A673 (cell line): ENCODE measurements at regions not wholly inside any gene's neighbourhood (a gene's known extent, or its start where the extent isn't known, plus 50 kb on each side); places are given as distances from the start of the nearest gene placed in this dataset.

Experiments used
- BruUV-seq: library from RNA; stranded (reverse); fragments of 400-500 nt; replicated peaks from 2 replicates; lab custom pipeline; 2021; lab: Mats Ljungman, UMichigan
- CTCF ChIA-PET: fragments of 300-600 bp; sonication (Branson Sonifier 250); formaldehyde crosslinking; loops from one replicate; lab custom pipeline; 2022; ENCODE audit warnings: antibody characterized with exemption; lab: Charles Lee
- POLR2A ChIA-PET: fragments of 300-600 bp; sonication (Branson Sonifier 250); formaldehyde crosslinking; loops from one replicate; lab custom pipeline; 2022; ENCODE audit warnings: antibody characterized with exemption; ENCODE audit not compliant: low non-redundant PET; lab: Charles Lee
- DNase-seq: peaks from one replicate; pipeline ENCODE4 v3.0.0-alpha.2; 2015; ENCODE audit warnings: low spot score
- H3K27ac ChIP-seq: fragments of 200-600 bp; sonication (generic); 2 replicates; pipeline ENCODE4 v1.5.1; 2016; ENCODE audit warnings: mixed run types, low read depth, mild to moderate bottlenecking, mixed read lengths, antibody characterized with exemption, low read length; ENCODE audit not compliant: poor library complexity, severe bottlenecking
- H3K27me3 ChIP-seq: fragments of 200-600 bp; sonication (generic); replicated peaks from 2 replicates; pipeline ENCODE4 v1.6.1; 2017; ENCODE audit warnings: mixed run types, low read depth, mild to moderate bottlenecking, mixed read lengths, antibody characterized with exemption, low read length; ENCODE audit not compliant: insufficient read depth, poor library complexity
- H3K36me3 ChIP-seq: fragments of 200-600 bp; sonication (generic); 2 replicates; pipeline ENCODE4 v1.6.1; 2016; ENCODE audit warnings: mixed run types, mild to moderate bottlenecking, mixed read lengths, antibody characterized with exemption, low read length; ENCODE audit not compliant: insufficient read depth, poor library complexity, severe bottlenecking
- H3K4me1 ChIP-seq: fragments of 200-600 bp; sonication (generic); 2 replicates; pipeline ENCODE4 v1.6.1; 2017; ENCODE audit warnings: mixed run types, mild to moderate bottlenecking, mixed read lengths, antibody characterized with exemption, low read length; ENCODE audit not compliant: insufficient read depth, poor library complexity, severe bottlenecking
- H3K4me3 ChIP-seq: fragments of 200-600 bp; sonication (generic); 2 replicates; pipeline ENCODE4 v1.5.1; 2016; ENCODE audit warnings: low read depth, mixed run types, mild to moderate bottlenecking, mixed read lengths, low read length; ENCODE audit not compliant: poor library complexity, severe bottlenecking
- H3K9me3 ChIP-seq: fragments of 200-600 bp; sonication (generic); 2 replicates; pipeline ENCODE4 v1.6.1; 2016; ENCODE audit warnings: mixed run types, low read depth, mild to moderate bottlenecking, mixed read lengths, antibody characterized with exemption, low read length; ENCODE audit not compliant: poor library complexity, severe bottlenecking
- EZH2 ChIP-seq: fragments of 200-600 bp; sonication (generic); IDR thresholded peaks from 2 replicates; pipeline ENCODE4 v1.6.1; 2017; ENCODE audit warnings: borderline replicate concordance, low read depth, mild to moderate bottlenecking, mixed read lengths, antibody characterized with exemption, low read length; ENCODE audit not compliant: poor library complexity, severe bottlenecking
- intact Hi-C: fragments of 100-400 bp; cut with micrococcal nuclease; formaldehyde crosslinking; loops from one replicate; pipeline ENCODE4 v1.10.0; 2022; ENCODE audit not compliant: unreplicated experiment
- TF ChIP-seq, protein P1 (sequence below): fragments of 300-800, 200-600 bp; sonication (generic); conservative IDR thresholded peaks from 2 replicates; pipeline ENCODE4 v1.5.1; 2017; ENCODE audit warnings: low read depth, mild to moderate bottlenecking, antibody characterized with exemption, low read length, moderate library complexity, mixed read lengths

DNA sequence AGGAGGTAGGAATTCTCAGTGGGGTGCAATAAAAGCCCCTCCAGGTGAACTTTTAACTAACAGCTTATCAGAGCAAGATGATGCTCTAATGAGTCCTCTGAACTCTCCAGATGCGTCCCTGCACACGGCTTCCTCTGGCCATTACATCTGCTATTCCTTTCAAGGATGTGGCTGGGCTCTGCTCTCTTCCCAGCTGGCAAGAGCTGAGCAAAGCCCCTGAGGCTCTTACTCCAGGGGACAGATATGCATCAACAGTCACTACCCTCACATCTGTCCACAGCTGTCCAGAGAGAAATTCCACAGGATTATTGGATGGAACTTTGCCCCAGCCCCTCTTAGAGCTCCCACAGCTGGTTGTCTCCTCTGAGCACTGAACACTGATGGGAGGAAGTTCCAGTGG, 267.8 kb downstream of the C1orf94 start:
- intact Hi-C loops, result no loop called here
- Histone ChIP-seq H3K27me3 (peaks cover 43% of the 10 kb centered on the region), H3K4me3 (no peak overlapping the region), H3K27ac (no peak overlapping the region), H3K4me1 (no peaks in the 10 kb centered on the region), H3K36me3 (no peaks in the 10 kb centered on the region), H3K9me3 (no peaks in the 10 kb centered on the region)
- ChIA-PET CTCF (no interaction called here), POLR2A (no interaction called here)
- TF ChIP-seq, protein P1, sequence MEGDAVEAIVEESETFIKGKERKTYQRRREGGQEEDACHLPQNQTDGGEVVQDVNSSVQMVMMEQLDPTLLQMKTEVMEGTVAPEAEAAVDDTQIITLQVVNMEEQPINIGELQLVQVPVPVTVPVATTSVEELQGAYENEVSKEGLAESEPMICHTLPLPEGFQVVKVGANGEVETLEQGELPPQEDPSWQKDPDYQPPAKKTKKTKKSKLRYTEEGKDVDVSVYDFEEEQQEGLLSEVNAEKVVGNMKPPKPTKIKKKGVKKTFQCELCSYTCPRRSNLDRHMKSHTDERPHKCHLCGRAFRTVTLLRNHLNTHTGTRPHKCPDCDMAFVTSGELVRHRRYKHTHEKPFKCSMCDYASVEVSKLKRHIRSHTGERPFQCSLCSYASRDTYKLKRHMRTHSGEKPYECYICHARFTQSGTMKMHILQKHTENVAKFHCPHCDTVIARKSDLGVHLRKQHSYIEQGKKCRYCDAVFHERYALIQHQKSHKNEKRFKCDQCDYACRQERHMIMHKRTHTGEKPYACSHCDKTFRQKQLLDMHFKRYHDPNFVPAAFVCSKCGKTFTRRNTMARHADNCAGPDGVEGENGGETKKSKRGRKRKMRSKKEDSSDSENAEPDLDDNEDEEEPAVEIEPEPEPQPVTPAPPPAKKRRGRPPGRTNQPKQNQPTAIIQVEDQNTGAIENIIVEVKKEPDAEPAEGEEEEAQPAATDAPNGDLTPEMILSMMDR, result no peak
- no peak for TF ChIP-seq EZH2
- no peak for DNase-seq
- no TSS peak for BruUV-seq

- no TSS peak for BruUV-seq
- no peak overlapping the region for H3K4me3 ChIP-seq
- intact Hi-C loops, result no loop called here
- ChIA-PET CTCF (no interaction called here), POLR2A (no interaction called here)
- H3K9me3 ChIP-seq, result no peaks in the 10 kb centered on the region
- TF ChIP-seq EZH2, result no peak
- TF ChIP-seq, protein P1, result no peak
- no peaks in the 10 kb centered on the region for H3K4me1 ChIP-seq
- peaks cover 21% of the 10 kb centered on the region for H3K27me3 ChIP-seq
- no peak for DNase-seq
- H3K36me3 ChIP-seq, result no peaks in the 10 kb centered on the region
- no peak overlapping the region for H3K27ac ChIP-seq
Measured at GRCh38 chr1:34450325-34450724, 273.6 kb downstream of the C1orf94 start.

DNA sequence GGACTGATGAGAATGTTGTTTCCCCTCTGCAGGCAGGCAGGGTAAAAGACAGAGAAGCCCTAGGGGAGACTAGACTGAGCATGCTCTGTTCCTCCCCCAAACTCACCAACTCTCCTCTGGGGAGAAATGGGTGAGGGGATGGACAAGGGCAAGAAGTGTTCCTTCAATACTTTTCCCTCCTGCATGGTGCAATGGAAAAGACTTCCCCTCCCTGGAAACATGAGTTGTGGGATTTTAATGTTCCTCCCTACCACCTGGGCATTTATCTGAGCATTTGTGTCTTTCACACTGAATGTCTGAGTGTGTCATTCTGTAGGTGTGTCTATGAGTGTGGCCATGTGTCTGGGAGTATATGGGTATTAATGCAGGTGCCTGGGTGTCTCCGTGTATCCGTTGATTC, 275.7 kb downstream of the C1orf94 start:
- BruUV-seq, result no TSS peak
- no peaks in the 10 kb centered on the region for H3K9me3 ChIP-seq
- peaks cover 8% of the 10 kb centered on the region for H3K27me3 ChIP-seq
- DNase-seq, result no peak
- ChIA-PET CTCF (no interaction called here), POLR2A (no interaction called here)
- intact Hi-C loops, result no loop called here
- H3K27ac ChIP-seq, result no peak overlapping the region
- no peaks in the 10 kb centered on the region for H3K4me1 ChIP-seq
- TF ChIP-seq, protein P1, result no peak
- no peak for TF ChIP-seq EZH2
- no peak overlapping the region for H3K4me3 ChIP-seq
- no peaks in the 10 kb centered on the region for H3K36me3 ChIP-seq
